Fibroblast of the aortic adventitia (primary cell): ENCODE measurements at regions not wholly inside any gene's neighbourhood (a gene's known extent, or its start where the extent isn't known, plus 50 kb on each side); places are given as distances from the start of the nearest gene placed in this dataset.

ENCODE experiments used
- DNase-seq: peaks from one replicate; pipeline ENCODE4 v3.0.0-alpha.2; 2010; ENCODE audit warnings: low read depth
- H3K4me3 ChIP-seq: 2 replicates; pipeline ENCODE4 v1.5.1; 2011; ENCODE audit warnings: low read depth, mild to moderate bottlenecking, control low read depth, low read length, moderate library complexity
- TF ChIP-seq, protein P1 (sequence below): IDR thresholded peaks from 2 replicates; pipeline ENCODE4 v1.5.1; 2011; ENCODE audit warnings: mild to moderate bottlenecking, low read length, control low read depth, inconsistent platforms; ENCODE audit not compliant: insufficient read depth

GRCh38 chr20:59453759-59454560 is 150.4 kb upstream of the PHACTR3 start:
- DNase-seq = no peak
- H3K4me3 ChIP-seq = no peak overlapping the region
- TF ChIP-seq, protein P1, sequence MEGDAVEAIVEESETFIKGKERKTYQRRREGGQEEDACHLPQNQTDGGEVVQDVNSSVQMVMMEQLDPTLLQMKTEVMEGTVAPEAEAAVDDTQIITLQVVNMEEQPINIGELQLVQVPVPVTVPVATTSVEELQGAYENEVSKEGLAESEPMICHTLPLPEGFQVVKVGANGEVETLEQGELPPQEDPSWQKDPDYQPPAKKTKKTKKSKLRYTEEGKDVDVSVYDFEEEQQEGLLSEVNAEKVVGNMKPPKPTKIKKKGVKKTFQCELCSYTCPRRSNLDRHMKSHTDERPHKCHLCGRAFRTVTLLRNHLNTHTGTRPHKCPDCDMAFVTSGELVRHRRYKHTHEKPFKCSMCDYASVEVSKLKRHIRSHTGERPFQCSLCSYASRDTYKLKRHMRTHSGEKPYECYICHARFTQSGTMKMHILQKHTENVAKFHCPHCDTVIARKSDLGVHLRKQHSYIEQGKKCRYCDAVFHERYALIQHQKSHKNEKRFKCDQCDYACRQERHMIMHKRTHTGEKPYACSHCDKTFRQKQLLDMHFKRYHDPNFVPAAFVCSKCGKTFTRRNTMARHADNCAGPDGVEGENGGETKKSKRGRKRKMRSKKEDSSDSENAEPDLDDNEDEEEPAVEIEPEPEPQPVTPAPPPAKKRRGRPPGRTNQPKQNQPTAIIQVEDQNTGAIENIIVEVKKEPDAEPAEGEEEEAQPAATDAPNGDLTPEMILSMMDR = no peak

- peak; percentile 7 for DNase-seq
- TF ChIP-seq, protein P1 = peak; percentile 19
- H3K4me3 ChIP-seq = no peak overlapping the region
Observed at GRCh38 chr20:59455402-59456341, 148.7 kb upstream of the PHACTR3 start.

DNA sequence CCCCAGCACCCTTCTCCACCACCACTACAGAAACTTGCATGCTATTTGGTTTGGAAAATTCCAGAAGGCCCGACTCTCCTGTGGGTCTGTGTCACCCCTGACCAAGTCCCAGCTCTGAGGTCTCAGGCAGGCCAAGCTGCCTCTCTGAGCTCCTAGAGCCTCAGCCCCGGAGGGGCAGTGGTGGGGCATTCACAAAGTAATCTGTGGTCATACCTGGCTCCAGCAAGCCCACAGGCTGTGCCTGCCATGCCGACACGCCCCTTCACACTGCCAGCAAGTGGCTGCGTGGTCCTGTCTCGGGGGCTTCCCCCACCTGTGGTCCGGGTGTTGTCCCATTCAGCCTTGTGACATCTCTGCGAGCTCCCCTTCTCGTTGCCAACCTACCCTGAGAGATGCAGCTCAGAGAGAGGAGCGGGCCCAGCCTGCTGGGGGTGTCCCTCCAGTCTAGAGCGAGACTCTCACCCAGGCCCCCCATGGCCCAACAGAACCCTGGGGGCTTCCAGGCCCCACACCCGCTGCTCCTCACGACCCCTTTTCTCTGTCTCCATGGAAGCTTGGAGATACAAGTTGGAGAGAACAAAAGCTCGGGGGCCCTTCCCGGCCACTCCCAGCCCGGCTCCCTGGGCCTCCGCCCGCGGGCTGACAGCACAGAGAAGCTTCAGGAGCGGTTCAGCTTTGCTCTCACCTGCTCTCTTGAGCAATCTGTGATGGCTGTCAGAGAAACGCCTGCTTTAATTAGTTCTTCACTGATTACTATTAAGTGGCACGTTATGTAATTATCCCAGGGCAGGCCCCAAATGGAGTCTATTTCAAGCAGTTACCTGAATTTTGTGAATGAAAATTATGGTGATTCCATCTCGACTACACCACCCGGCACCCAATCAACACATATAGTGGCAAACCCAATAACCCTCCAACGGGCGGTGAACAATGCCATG is 147.7 kb upstream of the PHACTR3 start:
- TF ChIP-seq, protein P1 = no peak

GRCh38 chr20:59458645-59459044 is 145.7 kb upstream of the PHACTR3 start:
- DNase-seq = no peak
- TF ChIP-seq, protein P1 = no peak
- no peak overlapping the region for H3K4me3 ChIP-seq

More for the DNA sequence above, 147.7 kb upstream of the PHACTR3 start:
- H3K4me3 ChIP-seq = no peak overlapping the region
- no peak for DNase-seq

- H3K4me3 ChIP-seq = no peak overlapping the region
- TF ChIP-seq, protein P1 = no peak
- no peak for DNase-seq
Observed at GRCh38 chr20:59459586-59459985, 144.8 kb upstream of the PHACTR3 start.

DNA sequence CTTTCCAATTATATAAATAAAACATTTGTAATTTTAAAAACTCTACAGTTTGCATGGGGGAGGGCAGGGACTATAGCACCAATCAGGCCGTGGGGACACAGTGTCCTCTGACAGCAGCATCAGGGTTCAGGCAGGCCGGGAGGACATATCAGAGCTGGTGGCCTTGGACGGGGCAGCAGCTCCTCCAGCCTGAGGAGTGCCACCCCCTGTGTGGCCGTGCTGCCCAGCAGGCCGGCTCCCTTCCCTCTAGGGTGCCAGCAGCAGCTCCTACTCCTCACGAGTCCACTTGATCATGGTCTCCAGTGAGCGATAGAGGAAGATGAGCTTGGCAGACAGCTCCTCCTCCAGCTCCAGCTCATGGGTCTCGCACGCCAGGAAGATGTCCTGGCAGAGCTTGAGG is 144.0 kb upstream of the PHACTR3 start:
- DNase-seq = no peak
- TF ChIP-seq, protein P1 = no peak
- no peak overlapping the region for H3K4me3 ChIP-seq
